ENCODE measurements at regions not wholly inside any gene's neighbourhood (a gene's known extent, or its start where the extent isn't known, plus 50 kb on each side); places are given as distances from the start of the nearest gene placed in this dataset.
"Not testable (repeated sequence)": the region's sequence is repeated elsewhere in the genome, so short reads cannot be mapped to it uniquely, and the experiment has no call there.

DNA sequence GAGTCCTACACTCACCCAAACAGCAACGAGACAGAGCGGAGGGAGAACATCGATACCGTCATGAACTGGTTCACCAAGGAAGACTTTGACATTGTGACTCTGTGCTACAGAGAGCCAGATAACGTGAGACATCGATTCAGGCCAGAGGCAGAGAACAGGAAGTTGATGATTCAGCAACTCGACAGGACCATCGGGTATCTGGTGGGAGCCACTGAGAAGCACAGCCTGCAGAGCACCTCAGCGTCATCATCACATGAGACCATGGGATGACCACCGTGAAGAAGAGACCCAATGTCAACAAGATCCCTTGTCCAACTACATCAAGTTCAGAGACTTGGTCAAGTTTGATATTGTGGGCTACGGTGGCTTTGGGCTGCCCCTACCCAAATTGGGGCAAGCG is 60.8 kb upstream of the DEFB108B start:
- TF ChIP-seq, protein P1, sequence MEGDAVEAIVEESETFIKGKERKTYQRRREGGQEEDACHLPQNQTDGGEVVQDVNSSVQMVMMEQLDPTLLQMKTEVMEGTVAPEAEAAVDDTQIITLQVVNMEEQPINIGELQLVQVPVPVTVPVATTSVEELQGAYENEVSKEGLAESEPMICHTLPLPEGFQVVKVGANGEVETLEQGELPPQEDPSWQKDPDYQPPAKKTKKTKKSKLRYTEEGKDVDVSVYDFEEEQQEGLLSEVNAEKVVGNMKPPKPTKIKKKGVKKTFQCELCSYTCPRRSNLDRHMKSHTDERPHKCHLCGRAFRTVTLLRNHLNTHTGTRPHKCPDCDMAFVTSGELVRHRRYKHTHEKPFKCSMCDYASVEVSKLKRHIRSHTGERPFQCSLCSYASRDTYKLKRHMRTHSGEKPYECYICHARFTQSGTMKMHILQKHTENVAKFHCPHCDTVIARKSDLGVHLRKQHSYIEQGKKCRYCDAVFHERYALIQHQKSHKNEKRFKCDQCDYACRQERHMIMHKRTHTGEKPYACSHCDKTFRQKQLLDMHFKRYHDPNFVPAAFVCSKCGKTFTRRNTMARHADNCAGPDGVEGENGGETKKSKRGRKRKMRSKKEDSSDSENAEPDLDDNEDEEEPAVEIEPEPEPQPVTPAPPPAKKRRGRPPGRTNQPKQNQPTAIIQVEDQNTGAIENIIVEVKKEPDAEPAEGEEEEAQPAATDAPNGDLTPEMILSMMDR (conservative IDR thresholded peaks at IDR 0.05), result not testable (repeated sequence)
- TF ChIP-seq EZH2 (IDR thresholded peaks at IDR 0.05; ENCODE audit: low read depth), result not testable (repeated sequence)

Measured in PC-9 (cell line).